WERI-Rb-1 (cell line): ENCODE measurements at regions not wholly inside any gene's neighbourhood (a gene's known extent, or its start where the extent isn't known, plus 50 kb on each side); places are given as distances from the start of the nearest gene placed in this dataset.

Experiments used
- DNase-seq: peaks from one replicate; pipeline ENCODE4 v3.0.0-alpha.2; 2020
- H3K27ac ChIP-seq: fragments of 250-450 bp; sonication (Bioruptor Pico); 2 replicates; pipeline ENCODE4 v1.5.1; 2020; ENCODE audit warnings: mild to moderate bottlenecking, moderate library complexity
- H3K27me3 ChIP-seq: fragments of 250-450 bp; sonication (Bioruptor Pico); 2 replicates; pipeline ENCODE4 v1.5.1; 2021; ENCODE audit warnings: mild to moderate bottlenecking, low read depth, moderate library complexity; ENCODE audit not compliant: insufficient read depth, severe bottlenecking
- H3K36me3 ChIP-seq: fragments of 250-450 bp; sonication (Bioruptor Pico); 2 replicates; pipeline ENCODE4 v1.5.1; 2020; ENCODE audit warnings: mild to moderate bottlenecking, moderate library complexity
- H3K4me3 ChIP-seq: 2 replicates; pipeline ENCODE4 v1.5.1; 2011; ENCODE audit warnings: low read depth, mild to moderate bottlenecking, control low read depth, low read length
- H3K9me3 ChIP-seq: fragments of 250-450 bp; sonication (Bioruptor Pico); 2 replicates; pipeline ENCODE4 v1.5.1; 2021; ENCODE audit warnings: mild to moderate bottlenecking, moderate library complexity; ENCODE audit not compliant: severe bottlenecking
- CTCF ChIP-seq: IDR thresholded peaks from 2 replicates; pipeline ENCODE4 v1.5.1; 2011; ENCODE audit warnings: low read depth, mild to moderate bottlenecking, control low read depth, inconsistent platforms, low read length

DNA sequence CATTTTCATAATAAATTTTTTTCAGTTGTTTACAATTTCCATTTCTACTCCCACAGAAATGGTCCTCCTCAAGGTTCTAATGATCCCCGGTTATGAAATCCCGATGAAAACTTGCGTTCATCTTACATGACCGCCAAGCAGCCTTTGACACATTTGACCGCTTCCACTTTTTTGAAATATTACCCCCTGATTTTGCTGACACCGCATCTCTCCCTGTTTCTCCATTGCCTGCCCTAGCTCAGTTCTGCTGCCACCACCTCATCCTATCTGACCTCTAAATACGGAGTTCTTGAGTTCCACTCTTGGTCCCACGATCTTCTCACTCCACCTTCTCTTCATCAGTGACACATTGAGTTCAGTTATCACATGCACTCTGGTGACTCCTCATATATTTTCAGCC lies 74.1 kb downstream of the SLC35B3 start:
- TF ChIP-seq CTCF = no peak

DNA sequence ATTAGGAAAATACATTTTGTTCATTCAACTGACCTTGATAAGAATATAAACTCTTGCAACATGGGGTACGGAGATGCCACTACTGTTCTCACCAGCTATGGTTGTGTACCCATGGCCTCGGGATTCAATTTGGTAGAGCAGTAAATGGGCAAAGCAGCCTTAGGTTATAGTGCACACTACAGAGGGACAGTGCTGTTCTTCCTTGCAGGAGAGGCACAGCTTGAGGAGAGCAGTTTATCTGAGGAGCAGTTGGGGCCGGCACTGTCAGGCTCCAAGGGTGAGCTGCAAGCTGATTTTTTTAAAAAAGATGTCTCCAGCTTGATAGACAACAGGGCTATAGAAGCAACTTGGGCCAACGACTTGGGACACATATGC lies 82.4 kb downstream of the SLC35B3 start:
- TF ChIP-seq CTCF = no peak
- Histone ChIP-seq H3K4me3 (no peak overlapping the region), H3K36me3 (no peaks in the 10 kb centered on the region), H3K9me3 (no peaks in the 10 kb centered on the region), H3K27ac (no peak overlapping the region), H3K27me3 (peaks cover 3% of the 10 kb centered on the region)
- DNase-seq = no peak

More for the DNA sequence above, 74.1 kb downstream of the SLC35B3 start:
- Histone ChIP-seq H3K9me3 (no peaks in the 10 kb centered on the region), H3K27ac (no peak overlapping the region), H3K36me3 (no peaks in the 10 kb centered on the region), H3K4me3 (no peak overlapping the region), H3K27me3 (peaks cover 29% of the 10 kb centered on the region)
- DNase-seq = no peak

DNA sequence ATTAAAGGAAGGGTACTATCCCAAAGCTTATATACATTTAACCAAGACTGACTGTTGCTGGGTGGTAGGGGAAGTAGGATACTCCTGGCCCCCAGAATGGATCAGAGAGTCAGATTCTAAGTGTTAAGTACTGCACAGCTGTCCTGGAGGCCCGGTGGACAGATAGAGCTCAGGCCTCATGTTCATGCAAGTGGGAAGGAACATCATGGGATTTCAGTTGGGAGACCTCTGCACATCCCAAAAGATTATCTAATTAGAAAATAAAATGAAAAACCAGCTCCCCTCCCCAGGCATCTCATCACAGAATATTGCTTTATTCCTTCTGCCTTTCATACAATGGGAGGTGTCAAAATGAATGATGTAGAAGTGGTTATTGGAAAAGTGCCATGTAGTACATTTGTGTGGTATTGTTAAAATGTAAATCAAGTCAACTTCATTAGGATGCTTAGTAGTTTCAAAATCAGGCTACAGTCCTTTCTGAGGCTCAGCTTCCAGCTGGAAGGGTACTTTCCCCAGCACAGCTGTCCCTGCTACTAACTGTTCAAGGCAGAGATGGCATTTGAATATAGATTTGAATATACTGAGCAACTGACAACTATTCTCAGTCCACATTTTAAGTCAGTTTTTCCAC lies 82.9 kb downstream of the SLC35B3 start:
- Histone ChIP-seq H3K4me3 (no peak overlapping the region), H3K27me3 (peaks cover 3% of the 10 kb centered on the region), H3K9me3 (no peaks in the 10 kb centered on the region), H3K36me3 (no peaks in the 10 kb centered on the region), H3K27ac (no peak overlapping the region)
- no peak for DNase-seq
- TF ChIP-seq CTCF = no peak

DNA sequence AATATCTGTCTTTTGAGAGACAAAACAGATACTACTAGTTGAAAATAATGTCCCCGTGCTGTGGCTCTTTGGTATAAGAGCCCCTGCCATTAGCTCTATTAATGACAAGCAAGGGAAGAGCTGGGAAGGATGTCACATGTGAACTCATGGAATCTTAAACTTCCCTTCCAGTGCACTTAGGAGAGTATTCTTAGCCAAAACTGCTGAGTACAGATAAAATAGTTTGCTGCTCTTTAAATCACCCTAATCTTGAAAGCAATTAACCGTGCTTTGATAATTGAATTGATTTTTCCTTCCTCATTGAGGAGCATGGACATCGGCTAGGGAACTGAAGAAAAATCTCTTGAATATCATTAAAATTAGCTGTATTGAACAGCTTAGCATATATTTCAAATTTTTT lies 91.7 kb downstream of the SLC35B3 start:
- Histone ChIP-seq H3K9me3 (no peaks in the 10 kb centered on the region), H3K27ac (no peak overlapping the region), H3K4me3 (no peak overlapping the region), H3K36me3 (no peaks in the 10 kb centered on the region), H3K27me3 (peaks cover 11% of the 10 kb centered on the region)
- DNase-seq = no peak
- no peak for TF ChIP-seq CTCF

- no peak for TF ChIP-seq CTCF
- H3K27me3 ChIP-seq = peaks cover 14% of the 10 kb centered on the region
- H3K4me3 ChIP-seq = no peak overlapping the region
- H3K36me3 ChIP-seq = no peaks in the 10 kb centered on the region
- H3K9me3 ChIP-seq = no peaks in the 10 kb centered on the region
- no peak overlapping the region for H3K27ac ChIP-seq
- no peak for DNase-seq
Observed at GRCh38 chr6:8342241-8342819, 93.0 kb downstream of the SLC35B3 start.

DNA sequence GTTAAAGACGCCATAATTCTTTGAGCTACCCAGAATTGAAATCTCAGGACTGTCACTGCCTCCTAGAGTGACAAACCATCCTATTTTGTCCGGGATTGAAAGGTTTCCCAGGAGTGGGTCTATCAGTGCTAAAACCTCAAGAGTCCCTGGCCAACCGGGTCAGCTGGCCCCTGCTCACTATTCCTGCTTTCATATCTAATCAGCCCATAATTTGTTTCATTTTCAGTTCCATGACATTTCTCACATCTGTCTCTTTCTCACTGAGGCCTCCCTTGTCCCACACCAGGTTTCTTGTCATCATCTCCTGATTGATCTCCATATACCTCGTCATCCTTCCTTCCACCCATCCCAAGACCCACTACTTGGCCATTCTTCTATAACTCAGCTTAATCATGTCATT lies 98.2 kb downstream of the SLC35B3 start:
- no peak for TF ChIP-seq CTCF
- no peak overlapping the region for H3K27ac ChIP-seq
- H3K36me3 ChIP-seq = no peaks in the 10 kb centered on the region
- no peak overlapping the region for H3K4me3 ChIP-seq
- peaks cover 10% of the 10 kb centered on the region for H3K27me3 ChIP-seq
- no peak for DNase-seq
- H3K9me3 ChIP-seq = no peaks in the 10 kb centered on the region
